GM18502 (cell line): ENCODE measurements at regions not wholly inside any gene's neighbourhood (a gene's known extent, or its start where the extent isn't known, plus 50 kb on each side); places are given as distances from the start of the nearest gene placed in this dataset.
"Not testable (repeated sequence)": the region's sequence is repeated elsewhere in the genome, so short reads cannot be mapped to it uniquely, and the experiment has no call there.

Source experiments
- ATAC-seq: cut with Tn5 transposase; IDR thresholded peaks from one replicate; pipeline ENCODE4 v1.9.1; 2021; ENCODE audit warnings: mild to moderate bottlenecking; ENCODE audit not compliant: unreplicated experiment, poor library complexity

GRCh38 chrX:2574271-2574670, 73.5 kb upstream of the DHRSX start:
- no peak for ATAC-seq

- ATAC-seq = no peak
These were observed 72.0 kb upstream of the DHRSX start for GRCh38 chrX:2572740-2573139.

- ATAC-seq = no peak
These were observed 67.3 kb upstream of the DHRSX start for GRCh38 chrX:2568125-2568524.

- no peak for ATAC-seq
These were observed 65.3 kb upstream of the DHRSX start for GRCh38 chrX:2566055-2566454.

- no peak for ATAC-seq
These were observed 60.7 kb upstream of the DHRSX start for GRCh38 chrX:2561456-2561855.

- no peak for ATAC-seq
These were observed 58.3 kb upstream of the DHRSX start for GRCh38 chrX:2559124-2559523.

- no peak for ATAC-seq
These were observed 54.1 kb upstream of the DHRSX start for GRCh38 chrX:2554891-2555290.

- ATAC-seq = not testable (repeated sequence)
These were observed 53.3 kb upstream of the DHRSX start for GRCh38 chrX:2554066-2554465.

GRCh38 chrX:2552621-2553201, 51.9 kb upstream of the DHRSX start:
- no peak for ATAC-seq

GRCh38 chrX:2550328-2551020, 49.7 kb upstream of the DHRSX start:
- no peak for ATAC-seq
